ENCODE measurements at regions not wholly inside any gene's neighbourhood (a gene's known extent, or its start where the extent isn't known, plus 50 kb on each side); places are given as distances from the start of the nearest gene placed in this dataset.

- TF ChIP-seq POLR2A (IDR thresholded peaks at IDR 0.05; ENCODE audit: low read depth, low read length) = no peak
- no peak for TF ChIP-seq SPI1 (IDR thresholded peaks at IDR 0.05; ENCODE audit: low read depth, low read length)
- no peak for TF ChIP-seq POLR2AphosphoS5 (IDR thresholded peaks at IDR 0.05; ENCODE audit: low read depth, low read length)
Measured at GRCh38 chr18:54772056-54772455, 56.2 kb upstream of the RAB27B start.
